ENCODE measurements at regions not wholly inside any gene's neighbourhood (a gene's known extent, or its start where the extent isn't known, plus 50 kb on each side); places are given as distances from the start of the nearest gene placed in this dataset.

GRCh38 chr6:22506496-22506895 is 62.9 kb upstream of the HDGFL1 start:
- H3K4me3 ChIP-seq, result no peak overlapping the region
- no peak overlapping the region for H3K27ac ChIP-seq
- no peak for DNase-seq
- TF ChIP-seq POLR2AphosphoS5 (IDR thresholded peaks at IDR 0.05) (no peak), POLR2A (IDR thresholded peaks at IDR 0.05) (no peak), EP300 (IDR thresholded peaks at IDR 0.05) (no peak), CTCF (IDR thresholded peaks at IDR 0.05) (no peak)
- WGBS, 2 donors, result 92% methylated on average over 8 of the region's 8 CpGs
- no peaks in the 10 kb centered on the region for H3K36me3 ChIP-seq
- H3K9me3 ChIP-seq, result no peaks in the 10 kb centered on the region
- no peak for ATAC-seq (ENCODE audit: low FRiP score in 2 of 2)
- H3K4me1 ChIP-seq, result no peaks in the 10 kb centered on the region
- no peaks in the 10 kb centered on the region for H3K27me3 ChIP-seq

- Histone ChIP-seq H3K9me3 (no peaks in the 10 kb centered on the region), H3K4me1 (no peaks in the 10 kb centered on the region), H3K4me3 (no peak overlapping the region), H3K27me3 (no peaks in the 10 kb centered on the region), H3K36me3 (no peaks in the 10 kb centered on the region), H3K27ac (no peak overlapping the region)
- 77 to 79% methylated on average over 9 of the region's 9 CpGs for WGBS, 2 donors
- ATAC-seq (ENCODE audit: low FRiP score in 2 of 2) (no peak), DNase-seq (no peak)
- TF ChIP-seq EP300 (IDR thresholded peaks at IDR 0.05) (no peak), CTCF (IDR thresholded peaks at IDR 0.05) (no peak), POLR2A (IDR thresholded peaks at IDR 0.05) (no peak), POLR2AphosphoS5 (IDR thresholded peaks at IDR 0.05) (no peak)
These were observed 56.5 kb upstream of the HDGFL1 start for GRCh38 chr6:22512686-22513427.

- Histone ChIP-seq H3K27me3 (no peaks in the 10 kb centered on the region), H3K9me3 (no peaks in the 10 kb centered on the region), H3K4me1 (no peaks in the 10 kb centered on the region), H3K4me3 (no peak overlapping the region), H3K27ac (no peak overlapping the region), H3K36me3 (no peaks in the 10 kb centered on the region)
- ATAC-seq (ENCODE audit: low FRiP score in 2 of 2), result no peak
- TF ChIP-seq EP300 (IDR thresholded peaks at IDR 0.05) (no peak), POLR2AphosphoS5 (IDR thresholded peaks at IDR 0.05) (no peak), CTCF (IDR thresholded peaks at IDR 0.05) (no peak)
- 86 to 88% methylated on average over 9 of the region's 9 CpGs for WGBS, 2 donors
- peak in 1 of 2 donors; percentile 1 for DNase-seq
These were observed 55.7 kb upstream of the HDGFL1 start for GRCh38 chr6:22513667-22514066.

- 91% methylated on average over 2 of the region's 2 CpGs for WGBS, 2 donors
- no peak overlapping the region for H3K4me3 ChIP-seq
- DNase-seq, result no peak
These were observed 50.1 kb upstream of the HDGFL1 start for GRCh38 chr6:22519237-22519636.

More at GRCh38 chr6:22519237-22519636, 50.1 kb upstream of the HDGFL1 start:
- Histone ChIP-seq H3K9me3 (no peaks in the 10 kb centered on the region), H3K27ac (no peak overlapping the region), H3K27me3 (no peaks in the 10 kb centered on the region), H3K4me1 (no peaks in the 10 kb centered on the region), H3K36me3 (no peaks in the 10 kb centered on the region)
- TF ChIP-seq CTCF (IDR thresholded peaks at IDR 0.05) (no peak), POLR2A (IDR thresholded peaks at IDR 0.05) (no peak), POLR2AphosphoS5 (IDR thresholded peaks at IDR 0.05) (no peak), EP300 (IDR thresholded peaks at IDR 0.05) (no peak)
- ATAC-seq (ENCODE audit: low FRiP score in 2 of 2), result no peak

All from upper lobe of left lung (tissue), 6 donors.